Panc1 (cell line): ENCODE measurements at regions not wholly inside any gene's neighbourhood (a gene's known extent, or its start where the extent isn't known, plus 50 kb on each side); places are given as distances from the start of the nearest gene placed in this dataset.

Source experiments
- POLR2AphosphoS5 ChIP-seq: IDR thresholded peaks from 2 replicates; pipeline ENCODE4 v1.6.1; 2012; ENCODE audit warnings: mild to moderate bottlenecking, low read depth, low read length, moderate library complexity
- SIN3A ChIP-seq: IDR thresholded peaks from 2 replicates; pipeline ENCODE4 v1.6.1; 2012; ENCODE audit warnings: low read depth, mild to moderate bottlenecking, low read length, moderate library complexity, borderline replicate concordance; ENCODE audit not compliant: insufficient read depth
- TF ChIP-seq, protein P1 (sequence below): fragments of 450-650 bp; IDR thresholded peaks from 2 replicates; pipeline ENCODE4 v1.5.1; 2017; ENCODE audit warnings: mild to moderate bottlenecking

DNA sequence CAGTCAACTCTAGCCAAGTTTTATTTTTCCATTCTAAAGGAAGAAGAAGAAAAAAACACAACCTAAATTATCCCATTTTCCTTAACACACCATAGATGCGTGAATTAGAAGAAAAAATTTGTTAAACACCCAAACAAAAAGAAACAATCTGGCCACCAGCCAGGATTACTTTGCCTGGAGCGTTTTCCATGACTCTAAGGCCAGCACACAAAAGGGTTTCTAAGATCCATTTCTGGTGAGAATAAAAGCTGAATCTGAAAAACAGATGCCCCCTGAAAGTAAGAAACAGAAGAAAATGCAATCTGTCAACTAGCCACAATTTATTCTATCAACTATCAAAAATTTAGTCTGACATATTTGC, 267.2 kb upstream of the SULF2 start:
- TF ChIP-seq, protein P1, sequence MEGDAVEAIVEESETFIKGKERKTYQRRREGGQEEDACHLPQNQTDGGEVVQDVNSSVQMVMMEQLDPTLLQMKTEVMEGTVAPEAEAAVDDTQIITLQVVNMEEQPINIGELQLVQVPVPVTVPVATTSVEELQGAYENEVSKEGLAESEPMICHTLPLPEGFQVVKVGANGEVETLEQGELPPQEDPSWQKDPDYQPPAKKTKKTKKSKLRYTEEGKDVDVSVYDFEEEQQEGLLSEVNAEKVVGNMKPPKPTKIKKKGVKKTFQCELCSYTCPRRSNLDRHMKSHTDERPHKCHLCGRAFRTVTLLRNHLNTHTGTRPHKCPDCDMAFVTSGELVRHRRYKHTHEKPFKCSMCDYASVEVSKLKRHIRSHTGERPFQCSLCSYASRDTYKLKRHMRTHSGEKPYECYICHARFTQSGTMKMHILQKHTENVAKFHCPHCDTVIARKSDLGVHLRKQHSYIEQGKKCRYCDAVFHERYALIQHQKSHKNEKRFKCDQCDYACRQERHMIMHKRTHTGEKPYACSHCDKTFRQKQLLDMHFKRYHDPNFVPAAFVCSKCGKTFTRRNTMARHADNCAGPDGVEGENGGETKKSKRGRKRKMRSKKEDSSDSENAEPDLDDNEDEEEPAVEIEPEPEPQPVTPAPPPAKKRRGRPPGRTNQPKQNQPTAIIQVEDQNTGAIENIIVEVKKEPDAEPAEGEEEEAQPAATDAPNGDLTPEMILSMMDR = no peak
- no peak for TF ChIP-seq POLR2AphosphoS5
- TF ChIP-seq SIN3A = no peak
